ENCODE measurements at regions not wholly inside any gene's neighbourhood (a gene's known extent, or its start where the extent isn't known, plus 50 kb on each side); places are given as distances from the start of the nearest gene placed in this dataset.
"Not testable (repeated sequence)": the region's sequence is repeated elsewhere in the genome, so short reads cannot be mapped to it uniquely, and the experiment has no call there.

- no peak for TF ChIP-seq CTCF (IDR thresholded peaks at IDR 0.05; ENCODE audit: unreplicated experiment in 3 of 3)
- peaks cover 2% of the 10 kb centered on the region for H3K9me3 Mint-ChIP-seq
- H3K27me3 Mint-ChIP-seq (ENCODE audit: low read depth): peaks cover 4% of the 10 kb centered on the region
- H3K4me1 Mint-ChIP-seq: no peaks in the 10 kb centered on the region
- no peaks in the 10 kb centered on the region for H3K36me3 Mint-ChIP-seq (ENCODE audit: low read depth)
- H3K4me3 Mint-ChIP-seq: no peak overlapping the region
- H3K27ac Mint-ChIP-seq: no peak overlapping the region
Measured at GRCh38 chr6:156197513-156197912, 579.7 kb upstream of the ARID1B start.

- H3K9me3 Mint-ChIP-seq: peaks cover 2% of the 10 kb centered on the region
- H3K27me3 Mint-ChIP-seq (ENCODE audit: low read depth): peaks cover 4% of the 10 kb centered on the region
- no peak overlapping the region for H3K27ac Mint-ChIP-seq
- TF ChIP-seq CTCF (IDR thresholded peaks at IDR 0.05; ENCODE audit: unreplicated experiment in 3 of 3): no peak
- no peaks in the 10 kb centered on the region for H3K36me3 Mint-ChIP-seq (ENCODE audit: low read depth)
- H3K4me3 Mint-ChIP-seq: no peak overlapping the region
- H3K4me1 Mint-ChIP-seq: no peaks in the 10 kb centered on the region
Measured at GRCh38 chr6:156194981-156195380, 582.2 kb upstream of the ARID1B start.

GRCh38 chr6:156193381-156193780, 583.8 kb upstream of the ARID1B start:
- TF ChIP-seq CTCF (IDR thresholded peaks at IDR 0.05; ENCODE audit: unreplicated experiment in 3 of 3): no peak
- no peaks in the 10 kb centered on the region for H3K36me3 Mint-ChIP-seq (ENCODE audit: low read depth)
- H3K27ac Mint-ChIP-seq: no peak overlapping the region
- no peak overlapping the region for H3K4me3 Mint-ChIP-seq
- H3K27me3 Mint-ChIP-seq (ENCODE audit: low read depth): peaks cover 4% of the 10 kb centered on the region
- no peaks in the 10 kb centered on the region for H3K4me1 Mint-ChIP-seq
- peaks cover 2% of the 10 kb centered on the region for H3K9me3 Mint-ChIP-seq

- H3K36me3 Mint-ChIP-seq (ENCODE audit: low read depth): no peaks in the 10 kb centered on the region
- H3K27ac Mint-ChIP-seq: no peak overlapping the region
- TF ChIP-seq CTCF (IDR thresholded peaks at IDR 0.05; ENCODE audit: unreplicated experiment in 3 of 3): no peak
- no peak overlapping the region for H3K4me3 Mint-ChIP-seq
- H3K27me3 Mint-ChIP-seq (ENCODE audit: low read depth): peaks cover 4% of the 10 kb centered on the region
- no peaks in the 10 kb centered on the region for H3K9me3 Mint-ChIP-seq
- H3K4me1 Mint-ChIP-seq: no peaks in the 10 kb centered on the region
Measured at GRCh38 chr6:156191895-156192294, 585.3 kb upstream of the ARID1B start.

GRCh38 chr6:156191390-156191789, 585.8 kb upstream of the ARID1B start:
- not testable (repeated sequence) for H3K27ac Mint-ChIP-seq; H3K4me3 Mint-ChIP-seq; H3K4me1 Mint-ChIP-seq; H3K36me3 Mint-ChIP-seq (ENCODE audit: low read depth); H3K9me3 Mint-ChIP-seq; H3K27me3 Mint-ChIP-seq (ENCODE audit: low read depth)

GRCh38 chr6:156190270-156190669, 586.9 kb upstream of the ARID1B start:
- TF ChIP-seq CTCF (IDR thresholded peaks at IDR 0.05; ENCODE audit: unreplicated experiment in 3 of 3): no peak
- H3K27ac Mint-ChIP-seq: no peak overlapping the region
- H3K4me3 Mint-ChIP-seq: no peak overlapping the region
- H3K4me1 Mint-ChIP-seq: no peaks in the 10 kb centered on the region
- no peaks in the 10 kb centered on the region for H3K36me3 Mint-ChIP-seq (ENCODE audit: low read depth)
- H3K9me3 Mint-ChIP-seq: no peaks in the 10 kb centered on the region
- peaks cover 4% of the 10 kb centered on the region for H3K27me3 Mint-ChIP-seq (ENCODE audit: low read depth)
